ENCODE measurements at regions not wholly inside any gene's neighbourhood (a gene's known extent, or its start where the extent isn't known, plus 50 kb on each side); places are given as distances from the start of the nearest gene placed in this dataset.
"Not testable (repeated sequence)": the region's sequence is repeated elsewhere in the genome, so short reads cannot be mapped to it uniquely, and the experiment has no call there.

DNA sequence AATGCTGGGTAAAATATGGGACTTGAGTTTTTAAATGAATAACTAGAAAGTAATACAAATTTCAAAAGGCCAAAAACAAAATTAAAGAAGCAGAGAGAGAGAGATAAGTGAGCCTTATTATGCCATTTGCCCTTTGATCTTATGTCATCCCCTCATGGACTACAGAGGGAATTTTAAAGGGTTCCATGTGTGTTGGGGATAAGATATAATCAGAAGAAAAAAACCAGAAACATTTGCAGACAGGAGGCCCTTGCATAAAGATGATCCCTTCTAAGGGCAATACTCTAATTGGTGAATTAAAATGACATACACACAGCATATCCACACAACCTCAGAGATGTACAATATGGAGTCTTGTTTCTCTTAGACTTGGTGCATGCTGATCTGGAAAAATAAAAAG lies 406.6 kb upstream of the LARGE1 start:
- DNase-seq: no peak

DNA sequence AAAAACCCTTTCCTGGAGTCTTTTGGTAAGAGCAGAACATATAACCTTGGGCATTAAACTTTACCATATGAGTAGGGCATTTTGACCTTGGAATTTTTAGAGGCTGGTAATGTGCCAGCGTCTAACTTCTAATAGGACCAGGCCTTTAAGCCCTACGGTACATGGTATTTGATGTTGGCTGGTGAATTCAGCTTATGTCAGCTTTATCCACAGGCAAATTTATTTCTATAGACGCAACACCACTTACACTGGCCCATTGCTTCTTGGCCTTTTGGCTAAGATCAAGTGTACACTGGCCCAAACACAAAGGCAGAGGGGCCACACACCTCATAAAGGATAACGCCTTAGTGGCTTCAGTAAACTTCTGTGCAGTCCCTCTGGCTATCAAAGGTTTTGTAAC lies 410.2 kb upstream of the LARGE1 start:
- DNase-seq: no peak

DNA sequence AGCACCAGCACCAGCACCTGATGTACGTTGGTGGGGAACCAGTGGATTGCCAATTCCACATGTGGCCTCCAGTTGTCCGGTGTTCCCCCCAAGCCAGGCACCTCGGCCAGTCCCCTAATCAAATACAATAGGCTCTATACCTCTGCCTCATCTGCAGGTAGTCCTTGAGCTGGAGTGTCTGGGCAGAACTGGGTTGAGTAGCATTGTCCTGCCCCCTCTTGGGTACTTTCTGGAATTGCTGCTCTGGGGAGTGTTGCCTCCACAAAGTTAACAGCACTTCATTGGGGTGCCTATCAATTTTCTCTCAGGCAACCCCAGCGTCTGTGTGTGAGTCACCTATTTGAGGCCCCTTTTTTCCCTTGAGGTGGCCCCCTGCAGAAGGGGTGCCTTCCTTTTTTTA lies 413.0 kb upstream of the LARGE1 start:
- DNase-seq: no peak

GRCh38 chr22:34334893-34335292 lies 414.6 kb upstream of the LARGE1 start:
- DNase-seq: no peak

GRCh38 chr22:34344702-34345101 lies 424.4 kb upstream of the LARGE1 start:
- DNase-seq: no peak

- DNase-seq: no peak
Measured at GRCh38 chr22:34354071-34354817, 434.0 kb upstream of the LARGE1 start.

GRCh38 chr22:34356481-34356880 lies 436.2 kb upstream of the LARGE1 start:
- no peak for DNase-seq

DNA sequence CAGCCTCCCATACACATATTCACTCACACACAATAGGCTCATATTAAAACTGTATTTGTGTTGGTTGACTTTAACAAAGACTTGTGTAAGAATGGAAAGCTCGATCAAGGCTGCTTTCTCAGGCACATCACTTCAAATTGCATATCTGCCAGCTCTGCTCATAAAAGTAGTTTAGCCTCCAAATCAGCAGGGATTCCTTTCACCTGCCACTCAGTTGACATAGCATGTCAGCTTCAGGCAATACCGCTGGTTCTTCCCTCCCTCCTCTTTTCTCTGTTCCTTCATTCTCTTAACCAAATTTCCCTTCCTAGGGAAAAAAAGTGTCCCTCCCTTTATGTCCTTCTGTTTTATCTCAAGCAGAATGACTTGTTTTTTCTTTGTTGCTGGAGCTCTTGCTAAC lies 450.4 kb upstream of the LARGE1 start:
- no peak for DNase-seq

- no peak for DNase-seq
Measured at GRCh38 chr22:34379825-34380224, 459.5 kb upstream of the LARGE1 start.

- DNase-seq: no peak
Measured at GRCh38 chr22:34380532-34380931, 460.3 kb upstream of the LARGE1 start.

GRCh38 chr22:34390400-34390799 lies 470.1 kb upstream of the LARGE1 start:
- no peak for DNase-seq

DNA sequence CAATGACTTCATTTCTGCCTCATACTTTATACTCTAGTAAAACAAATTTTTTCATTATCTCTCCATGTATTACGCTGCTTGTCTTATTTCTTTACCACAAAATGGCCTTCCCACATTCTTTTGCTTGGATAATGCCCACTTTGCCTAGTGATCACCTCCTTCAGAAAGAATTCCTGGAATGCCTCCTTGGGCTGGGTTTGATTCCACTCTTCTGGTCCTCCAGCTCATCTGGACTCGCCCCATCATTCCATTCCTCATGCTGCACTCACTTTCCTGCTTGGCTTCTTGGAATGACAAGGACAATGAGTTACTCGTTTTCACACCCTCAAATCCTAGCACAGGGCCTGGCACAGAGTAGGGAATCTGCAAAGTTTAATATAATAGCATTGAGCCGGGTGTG lies 475.1 kb upstream of the LARGE1 start:
- no peak for DNase-seq

DNA sequence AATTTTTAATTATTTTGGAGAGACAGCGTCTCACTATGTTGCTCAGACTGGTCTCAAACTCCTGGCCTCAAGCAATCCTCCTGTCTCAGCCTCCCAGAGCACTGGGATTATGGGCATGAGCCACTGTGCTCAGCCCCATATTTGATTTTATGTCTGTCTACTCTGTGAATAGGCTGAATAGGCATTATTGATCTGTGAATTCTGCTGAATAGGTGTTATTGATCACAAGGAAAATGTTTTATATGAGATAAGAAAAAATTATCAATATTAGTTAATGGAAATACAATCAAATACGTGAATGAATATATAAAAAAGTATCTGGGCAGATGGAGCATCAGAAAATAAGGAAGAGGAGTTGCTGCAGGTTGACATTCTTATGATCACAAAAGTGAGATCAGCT lies 483.4 kb upstream of the LARGE1 start:
- no peak for DNase-seq

DNA sequence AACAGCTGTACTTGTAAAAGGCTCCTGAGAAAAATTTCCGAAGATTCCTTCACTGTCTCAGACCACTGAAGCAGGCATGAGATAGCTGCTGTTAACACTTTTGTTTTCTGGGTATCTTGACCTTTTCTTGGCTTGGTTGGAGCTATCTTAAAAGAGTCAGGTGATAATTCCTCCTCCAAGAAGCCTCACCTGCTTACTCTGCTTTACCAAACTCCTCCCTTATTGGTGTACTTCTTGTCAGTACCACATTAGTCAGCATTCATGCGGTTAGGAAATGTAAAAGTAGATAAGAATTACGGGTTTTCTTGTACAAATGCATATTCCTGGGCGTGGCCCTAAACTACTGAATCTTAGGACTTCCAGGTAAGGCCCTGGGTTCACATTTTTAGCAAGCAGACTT lies 489.8 kb upstream of the LARGE1 start:
- no peak for DNase-seq

- no peak for DNase-seq
Measured at GRCh38 chr22:34414467-34415440, 494.5 kb upstream of the LARGE1 start.

GRCh38 chr22:34416022-34416860 lies 496.0 kb upstream of the LARGE1 start:
- no peak for DNase-seq

DNA sequence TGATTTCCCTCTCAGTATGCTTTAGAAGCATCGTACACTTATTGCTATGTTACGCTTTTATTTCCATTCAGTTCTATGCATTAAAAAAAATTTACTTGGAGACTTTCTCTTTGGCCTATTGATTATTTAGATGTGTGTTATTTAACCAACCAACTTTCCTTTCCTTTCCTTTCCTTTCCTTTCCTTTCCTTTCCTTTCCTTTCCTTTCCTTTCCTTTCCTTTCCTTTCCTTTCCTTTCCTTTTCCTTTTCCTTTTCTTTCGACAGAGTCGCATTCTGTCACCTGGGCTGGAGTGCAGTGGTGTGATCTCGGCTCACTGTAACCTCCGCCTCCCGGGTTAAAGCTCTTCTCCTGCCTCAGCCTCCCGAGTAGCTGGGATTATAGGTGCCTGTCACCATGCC lies 502.7 kb upstream of the LARGE1 start:
- not testable (repeated sequence) for DNase-seq

GRCh38 chr22:34427436-34427835 lies 507.2 kb upstream of the LARGE1 start:
- DNase-seq: no peak

GRCh38 chr22:34427841-34428240 lies 507.6 kb upstream of the LARGE1 start:
- no peak for DNase-seq

- DNase-seq: no peak
Measured at GRCh38 chr22:34429314-34429713, 509.0 kb upstream of the LARGE1 start.

GRCh38 chr22:34430386-34430785 lies 510.1 kb upstream of the LARGE1 start:
- DNase-seq: no peak

DNA sequence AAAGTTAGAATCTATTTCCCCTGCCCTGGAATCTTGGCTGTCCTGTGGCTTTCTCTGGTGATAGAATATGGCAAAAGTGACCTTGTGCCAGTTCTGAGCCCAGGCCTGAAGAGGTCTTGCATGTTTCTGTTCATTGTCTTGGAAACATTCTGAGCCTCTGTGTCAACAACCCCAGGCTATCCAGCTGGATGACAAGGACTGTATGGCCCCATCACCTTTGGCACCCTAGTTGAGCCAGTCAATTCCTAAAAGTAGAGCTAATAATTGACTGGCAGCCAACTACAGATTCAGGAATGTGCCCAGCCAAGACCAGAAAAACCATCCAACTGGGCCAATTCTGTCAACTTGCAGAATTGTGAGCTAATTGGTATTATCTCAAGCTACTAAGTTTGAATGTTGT lies 514.1 kb upstream of the LARGE1 start:
- no peak for DNase-seq

DNA sequence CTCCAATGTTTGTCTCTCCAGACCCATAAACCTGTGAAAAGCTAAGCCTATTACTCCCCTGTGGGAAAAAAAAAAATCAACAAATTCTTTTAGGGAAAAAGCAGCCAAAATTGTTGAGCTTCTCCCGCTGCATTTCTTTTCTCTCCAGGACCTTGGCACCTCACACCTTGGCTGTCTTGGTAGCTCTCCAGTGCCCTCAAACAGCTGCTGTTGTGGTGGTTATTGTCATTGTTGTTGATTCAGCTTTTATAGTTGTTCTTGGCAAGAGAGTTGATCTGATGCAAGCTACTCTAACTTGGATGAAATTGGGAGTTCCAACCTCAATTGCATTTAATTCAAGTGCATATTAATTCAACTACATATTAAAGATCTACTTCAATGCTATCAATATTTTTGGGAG lies 516.9 kb upstream of the LARGE1 start:
- DNase-seq: no peak

All from CD4-positive, alpha-beta T cell treated with Interleukin-10 for 1 hour (primary cell).